ENCODE measurements at regions not wholly inside any gene's neighbourhood (a gene's known extent, or its start where the extent isn't known, plus 50 kb on each side); places are given as distances from the start of the nearest gene placed in this dataset.

DNA sequence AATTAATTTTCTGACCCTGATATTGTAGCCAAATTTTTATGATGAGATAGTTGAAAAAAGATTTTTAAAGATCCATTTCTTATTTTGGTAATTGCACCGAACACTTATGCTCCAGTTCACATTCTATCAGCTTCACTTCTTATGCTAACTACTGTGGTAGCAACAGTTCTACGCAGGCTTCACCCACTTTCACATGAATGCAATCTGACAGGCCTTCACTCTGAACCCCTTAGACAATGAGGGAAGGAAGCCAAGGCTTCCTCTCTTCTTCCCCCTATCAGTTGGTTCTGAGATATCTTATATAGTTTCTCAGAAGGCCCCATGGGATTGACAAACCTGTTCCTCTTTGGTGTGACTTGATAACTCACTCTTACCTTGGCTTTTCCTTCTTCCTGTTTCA, 185.8 kb downstream of the CETN3 start (continued):
- no peak for TF ChIP-seq CTCF (IDR thresholded peaks at IDR 0.05; ENCODE audit: control extremely low read depth in 1 of 3, insufficient read depth in 1 of 3, low read depth in 1 of 3, low read length in 3 of 3)
- no peak for TF ChIP-seq CEBPB (IDR thresholded peaks at IDR 0.05; ENCODE audit: low read depth, low read length)
- no peak for TF ChIP-seq TAF7 (optimal IDR thresholded peaks at IDR 0.05; ENCODE audit: borderline replicate concordance, low read depth, low read length)
- no peak for TF ChIP-seq CHD7 (IDR thresholded peaks at IDR 0.05; ENCODE audit: insufficient replicate concordance, low read length)
- no peak for TF ChIP-seq ATF2 (IDR thresholded peaks at IDR 0.05; ENCODE audit: low read length)
- no peak for TF ChIP-seq KDM1A (IDR thresholded peaks at IDR 0.05; ENCODE audit: borderline replicate concordance, low read length)
